A204.1 (cell line): ENCODE measurements at regions not wholly inside any gene's neighbourhood (a gene's known extent, or its start where the extent isn't known, plus 50 kb on each side); places are given as distances from the start of the nearest gene placed in this dataset.

Experiments used
- FAIRE-seq: peaks from 2 replicates; lab custom pipeline; 2012; peaks lifted over from hg19 to GRCh38; lab: Jason Lieb, UNC

GRCh38 chr1:106698660-106699059, 357.8 kb upstream of the PRMT6 start:
- FAIRE-seq = no peak

DNA sequence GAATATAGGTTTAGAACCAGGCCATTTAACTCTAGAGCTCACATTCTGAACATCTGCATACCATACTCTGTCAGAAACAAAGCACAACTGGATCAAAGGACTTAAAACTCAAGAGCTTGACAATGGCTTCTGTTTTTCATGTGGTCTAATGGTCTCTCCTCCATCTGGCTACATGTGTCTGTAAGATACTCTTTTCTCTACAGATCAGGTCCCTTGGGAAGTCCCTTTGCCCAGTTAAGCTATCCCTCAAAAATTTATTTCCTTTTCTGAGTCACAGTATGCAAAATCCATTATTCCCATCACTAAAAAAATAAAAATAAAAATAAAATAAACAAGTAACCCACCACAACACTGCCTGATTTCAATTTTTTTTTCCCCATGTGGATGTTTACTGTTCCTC, 357.0 kb upstream of the PRMT6 start:
- no peak for FAIRE-seq

- FAIRE-seq = no peak
These were observed 356.3 kb upstream of the PRMT6 start for GRCh38 chr1:106700211-106700610.

DNA sequence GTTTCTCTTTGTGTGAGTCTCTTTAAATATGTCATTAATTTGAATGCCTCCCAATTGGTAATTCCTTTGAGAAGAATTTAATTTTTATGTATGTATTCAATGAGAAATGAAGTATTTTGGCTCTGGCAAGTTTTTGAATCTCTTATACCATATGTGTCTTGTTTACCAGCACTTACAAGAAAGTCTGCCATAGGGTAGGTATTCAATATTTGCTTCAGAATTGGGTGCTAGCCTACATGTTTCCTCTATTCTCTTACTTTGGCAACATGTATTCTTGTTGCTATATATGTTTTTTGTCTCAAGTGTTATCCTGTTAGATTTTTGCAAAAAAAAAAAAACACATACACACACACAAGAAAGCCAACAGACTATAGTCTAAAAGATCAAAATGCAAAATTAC, 350.5 kb upstream of the PRMT6 start:
- no peak for FAIRE-seq

DNA sequence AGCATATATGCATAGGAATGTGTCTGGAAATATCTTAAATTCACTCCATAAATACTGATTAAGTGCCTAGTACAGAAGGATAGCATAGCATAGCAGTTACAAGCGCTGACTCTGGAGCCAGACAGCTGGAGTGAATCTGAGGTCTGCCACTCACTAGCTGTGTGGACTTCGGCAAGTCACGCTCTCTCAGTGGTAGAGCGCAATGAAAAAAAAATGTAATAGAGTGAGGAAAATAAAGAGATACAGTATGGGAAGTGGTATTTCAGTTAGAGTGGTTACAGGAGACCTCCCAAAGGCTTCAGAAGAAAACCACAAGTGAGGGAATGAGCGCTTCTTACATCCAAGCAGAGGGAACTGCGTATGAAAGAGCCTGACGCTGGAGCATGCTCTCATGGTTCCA, 338.9 kb upstream of the PRMT6 start:
- no peak for FAIRE-seq

DNA sequence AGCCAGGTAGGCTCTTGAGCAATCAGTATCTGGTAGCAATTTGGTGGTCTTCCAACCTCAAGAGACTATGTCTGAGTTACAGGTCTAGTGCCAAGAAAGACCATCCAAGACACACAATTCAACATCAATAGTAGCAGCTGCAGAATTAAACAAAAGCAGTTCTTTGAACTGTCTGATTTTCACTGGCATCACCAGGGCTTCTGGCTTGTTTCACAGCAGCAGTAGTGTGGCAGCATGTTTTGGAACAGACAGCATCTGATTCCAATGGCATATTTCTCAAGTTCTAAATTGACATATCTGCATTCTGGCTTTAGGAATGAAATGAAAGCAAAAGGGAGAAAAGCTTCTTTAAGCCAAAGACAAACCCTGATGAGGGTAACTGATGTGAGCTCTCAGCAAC, 334.7 kb upstream of the PRMT6 start:
- FAIRE-seq = no peak

GRCh38 chr1:106722466-106722865, 334.0 kb upstream of the PRMT6 start:
- FAIRE-seq = no peak

GRCh38 chr1:106727171-106727570, 329.3 kb upstream of the PRMT6 start:
- FAIRE-seq = no peak

DNA sequence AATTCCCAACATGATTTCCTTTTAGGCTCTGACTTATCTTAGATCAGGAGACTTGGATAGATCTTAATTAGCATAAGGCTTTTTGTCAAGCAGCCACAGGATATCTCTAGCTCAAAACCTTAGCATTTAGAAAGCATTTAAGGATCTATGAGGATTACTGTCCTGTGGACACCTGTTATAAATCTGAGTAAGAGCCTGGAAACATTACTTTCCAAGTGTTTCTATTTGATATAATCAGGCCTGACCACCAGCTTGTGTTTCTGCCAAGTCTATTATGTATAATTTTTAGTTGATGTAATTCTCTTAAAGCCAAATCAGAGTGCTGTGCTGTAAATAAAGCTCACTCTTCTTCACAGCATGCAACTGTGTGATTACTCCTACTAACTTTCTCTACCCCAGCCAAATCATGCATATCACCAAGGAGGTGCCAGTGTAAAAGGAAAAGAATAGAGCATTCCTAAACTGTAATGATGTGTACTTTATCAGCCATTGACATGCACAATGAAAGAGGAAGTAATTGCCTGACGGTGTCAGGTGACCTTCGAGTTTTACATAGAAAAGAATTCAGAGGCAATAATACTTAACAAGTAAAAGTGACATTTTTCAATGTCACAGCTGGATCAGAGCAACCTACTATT, 309.9 kb upstream of the PRMT6 start:
- FAIRE-seq = no peak

DNA sequence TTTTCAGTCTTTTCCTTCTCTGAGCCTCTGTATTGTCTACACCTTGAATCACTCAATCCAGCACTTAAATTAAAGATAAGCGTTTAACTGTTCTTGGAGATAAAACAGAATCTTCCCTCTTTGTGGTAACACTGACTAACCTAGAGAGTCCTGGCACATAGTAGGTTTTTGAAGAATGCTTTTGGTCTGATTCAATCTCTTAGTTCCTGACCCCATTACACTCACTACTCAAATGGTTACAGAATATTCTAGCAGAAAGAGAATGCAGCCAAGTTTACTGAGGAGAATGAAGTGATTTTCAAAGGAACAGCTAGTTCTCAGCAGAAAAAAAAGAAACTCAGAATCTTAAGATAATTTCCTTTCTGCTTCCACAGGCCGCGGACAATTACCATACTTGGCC, 309.2 kb upstream of the PRMT6 start:
- no peak for FAIRE-seq

DNA sequence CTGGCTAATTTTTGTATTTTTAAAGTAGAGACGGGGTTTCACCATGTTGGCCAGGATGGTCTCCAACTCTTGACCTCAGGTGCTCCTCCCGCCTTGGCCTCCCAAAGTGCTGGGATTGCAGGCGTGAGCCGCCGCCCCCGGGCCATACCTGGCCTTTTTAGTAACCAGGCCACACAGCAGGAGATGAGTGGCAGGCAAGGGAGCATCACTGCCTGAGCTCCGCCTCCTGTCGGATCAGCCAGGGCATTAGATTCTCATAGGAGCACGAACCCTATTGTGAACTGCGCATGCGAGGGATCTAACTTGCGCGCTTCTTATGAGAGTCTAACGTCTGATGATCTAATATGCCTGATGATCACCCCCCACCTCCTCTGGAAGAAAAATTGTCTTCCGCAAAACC, 308.7 kb upstream of the PRMT6 start:
- FAIRE-seq = no peak

DNA sequence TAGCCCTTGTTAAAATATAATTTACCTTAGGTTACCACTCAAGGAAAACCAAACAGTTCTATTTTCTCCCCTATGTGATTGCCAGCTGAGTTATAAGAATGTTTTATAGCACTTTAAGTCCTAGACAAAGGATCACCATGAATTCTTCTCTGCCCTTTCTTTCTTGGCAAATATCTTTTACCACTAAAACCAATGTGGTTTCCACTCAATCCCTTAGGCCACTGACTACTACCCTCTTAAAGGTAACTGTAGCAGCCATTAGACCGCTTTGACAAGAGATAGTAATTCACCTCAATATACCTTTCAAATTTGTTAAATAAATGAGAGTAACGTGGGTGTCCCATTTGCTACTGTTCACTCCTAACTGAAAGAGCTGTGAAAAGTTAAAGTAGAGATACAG, 307.9 kb upstream of the PRMT6 start:
- no peak for FAIRE-seq

- FAIRE-seq = no peak
These were observed 307.0 kb upstream of the PRMT6 start for GRCh38 chr1:106749491-106749890.

DNA sequence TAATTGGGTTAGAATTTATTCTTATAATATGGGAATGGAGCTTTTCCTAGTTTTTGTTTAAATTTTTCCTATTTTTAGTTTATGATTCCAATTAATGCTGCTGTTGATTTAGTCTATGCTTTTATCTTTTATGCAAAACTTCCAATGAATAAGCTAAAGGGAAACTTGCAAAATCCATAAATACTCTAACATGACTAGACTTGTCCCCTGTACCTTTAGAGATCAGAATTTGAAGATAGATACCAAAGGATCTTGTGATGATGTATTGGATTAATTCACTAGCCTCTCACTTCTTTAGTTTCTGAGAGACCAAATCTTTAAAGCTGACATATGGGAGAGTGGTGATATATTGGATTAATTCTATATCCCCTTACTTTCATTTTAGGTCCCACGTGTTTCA, 306.6 kb upstream of the PRMT6 start:
- FAIRE-seq = no peak

DNA sequence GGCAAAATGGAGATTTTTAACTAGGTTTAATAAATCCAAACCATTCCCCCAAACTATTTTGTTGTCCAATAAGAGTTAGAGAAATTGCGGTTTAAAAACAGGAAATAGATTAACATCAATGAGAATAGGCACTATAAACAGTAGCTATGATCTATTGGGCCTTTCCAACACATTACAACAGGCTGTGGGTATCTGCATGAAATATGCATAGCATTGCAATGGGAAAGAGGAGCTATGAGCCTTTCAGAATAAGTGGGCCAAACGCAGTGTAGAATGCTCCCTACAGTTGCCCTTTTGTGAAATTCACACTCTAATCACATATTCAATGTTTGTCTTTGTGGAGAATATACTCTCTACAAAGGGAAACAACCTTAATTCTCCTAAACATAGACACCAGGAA, 305.5 kb upstream of the PRMT6 start:
- FAIRE-seq = no peak

GRCh38 chr1:106753066-106753465, 303.4 kb upstream of the PRMT6 start:
- FAIRE-seq = no peak

DNA sequence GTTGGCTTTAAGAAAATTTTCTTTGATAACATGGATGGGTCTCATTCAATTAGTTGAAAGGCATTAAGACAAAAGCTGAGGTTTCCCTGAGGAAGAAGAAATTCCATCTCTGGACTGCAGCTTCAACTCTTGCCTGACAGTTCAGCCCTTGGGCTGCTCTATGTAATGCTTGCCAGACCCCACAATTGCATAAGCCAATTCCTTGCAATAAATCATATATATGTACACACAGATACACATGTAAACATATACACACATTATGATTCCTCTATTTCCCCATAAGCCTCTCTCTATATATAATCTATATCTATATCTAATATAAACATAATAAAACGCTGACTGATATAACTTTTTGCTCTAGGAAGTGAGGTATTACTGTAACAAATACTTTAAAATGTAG, 301.5 kb upstream of the PRMT6 start:
- FAIRE-seq = no peak

- FAIRE-seq = no peak
These were observed 300.6 kb upstream of the PRMT6 start for GRCh38 chr1:106755682-106756406.

DNA sequence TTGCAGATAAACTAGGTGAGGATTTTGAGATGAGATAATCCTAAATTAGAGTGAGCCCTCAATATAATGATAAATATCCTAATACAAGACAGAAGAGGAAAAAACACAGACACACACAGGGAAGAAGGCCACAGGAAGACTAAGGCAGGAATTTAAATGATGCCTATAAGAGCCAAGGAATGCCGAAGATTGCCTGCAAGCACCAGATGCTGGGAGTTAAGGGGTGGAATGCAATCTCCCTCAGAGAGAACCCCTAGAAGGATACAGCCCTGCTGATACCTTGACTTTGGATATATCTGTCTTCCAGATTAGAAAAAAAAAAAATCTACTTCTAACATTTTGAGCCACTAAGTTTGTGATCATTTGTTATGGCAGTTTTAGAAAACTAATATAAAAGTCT, 299.7 kb upstream of the PRMT6 start:
- no peak for FAIRE-seq

DNA sequence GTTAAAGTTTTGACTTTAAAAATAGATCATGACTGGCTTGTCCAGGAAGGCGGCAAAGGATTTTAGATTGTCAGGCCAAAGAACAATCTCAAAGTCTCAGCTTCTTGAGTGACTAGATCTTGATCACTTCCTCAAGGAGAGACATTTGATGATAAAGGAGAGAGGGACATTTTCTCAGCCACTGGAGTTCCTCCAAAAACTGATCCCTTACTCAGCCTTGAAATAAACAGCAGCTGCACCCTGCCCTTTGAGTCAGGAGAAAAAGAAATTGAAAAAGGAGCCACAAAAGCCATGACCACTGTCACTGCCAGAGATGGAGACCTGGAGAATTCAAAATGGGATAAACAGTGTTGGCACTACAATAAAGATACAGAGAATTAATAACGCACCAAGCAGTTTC, 288.4 kb upstream of the PRMT6 start:
- FAIRE-seq = no peak

GRCh38 chr1:106768501-106768900, 288.0 kb upstream of the PRMT6 start:
- FAIRE-seq = no peak

DNA sequence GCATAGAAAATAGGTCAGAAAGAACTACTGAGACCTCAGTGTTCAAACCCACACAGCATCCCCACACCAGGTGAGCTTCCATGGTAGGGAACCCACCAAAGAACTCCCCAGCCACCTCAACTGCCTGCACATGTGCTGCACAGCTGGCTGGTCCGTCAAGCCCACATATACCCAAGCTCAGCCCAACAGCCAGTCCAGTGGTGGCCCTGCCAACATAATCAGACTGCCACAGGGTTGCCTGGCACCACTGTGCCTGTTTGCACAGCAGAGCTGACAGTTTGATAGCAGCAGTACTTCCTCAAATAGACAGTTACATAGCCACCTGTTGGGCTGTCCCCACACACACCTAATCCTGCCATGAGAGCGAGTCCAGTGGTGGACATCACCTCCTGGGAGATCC, 283.3 kb upstream of the PRMT6 start:
- no peak for FAIRE-seq

- FAIRE-seq = no peak
These were observed 276.4 kb upstream of the PRMT6 start for GRCh38 chr1:106780066-106780465.

DNA sequence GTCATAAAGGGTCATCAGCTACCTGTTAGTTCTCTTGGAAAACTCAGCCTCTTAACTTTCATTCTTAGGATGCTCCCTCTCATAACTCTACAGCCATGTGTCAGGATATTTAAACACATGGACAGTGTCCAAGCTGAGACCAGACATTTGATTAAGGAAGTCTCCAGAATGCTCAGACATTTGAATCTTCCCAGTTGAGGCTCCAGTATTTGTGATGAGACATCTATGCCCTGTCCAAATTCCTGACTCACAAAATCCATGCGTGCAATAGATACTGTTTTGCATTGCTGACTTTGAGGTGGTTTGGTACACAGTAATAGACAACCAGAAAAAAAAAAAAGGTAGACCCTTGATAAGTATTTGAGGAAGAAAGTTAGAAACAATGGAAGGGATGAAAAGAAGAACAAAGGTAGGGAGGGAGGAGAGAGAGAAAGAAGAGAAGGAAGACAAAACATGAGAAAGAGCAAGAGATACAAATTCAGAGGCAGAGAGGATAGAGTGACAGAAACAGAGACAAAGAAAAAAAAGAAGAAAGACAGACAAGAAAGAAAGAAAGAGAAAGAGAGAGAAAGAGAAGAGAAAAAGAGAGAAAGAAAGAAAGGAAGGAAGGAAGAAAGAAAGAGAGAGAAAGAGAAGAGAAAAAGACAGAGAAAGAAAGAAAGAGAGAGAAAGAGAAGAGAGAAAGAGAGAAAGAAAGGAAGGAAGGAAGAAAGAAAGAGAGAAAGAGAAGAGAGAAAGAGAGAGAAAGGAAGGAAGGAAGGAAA, 275.5 kb upstream of the PRMT6 start:
- FAIRE-seq = no peak
